Hindlimb muscle (tissue), 1 donor: ENCODE measurements at regions not wholly inside any gene's neighbourhood (a gene's known extent, or its start where the extent isn't known, plus 50 kb on each side); places are given as distances from the start of the nearest gene placed in this dataset.

Experiments
- DNase-seq: peaks from one replicate; pipeline ENCODE4 v3.0.0-alpha.2; 2013

DNA sequence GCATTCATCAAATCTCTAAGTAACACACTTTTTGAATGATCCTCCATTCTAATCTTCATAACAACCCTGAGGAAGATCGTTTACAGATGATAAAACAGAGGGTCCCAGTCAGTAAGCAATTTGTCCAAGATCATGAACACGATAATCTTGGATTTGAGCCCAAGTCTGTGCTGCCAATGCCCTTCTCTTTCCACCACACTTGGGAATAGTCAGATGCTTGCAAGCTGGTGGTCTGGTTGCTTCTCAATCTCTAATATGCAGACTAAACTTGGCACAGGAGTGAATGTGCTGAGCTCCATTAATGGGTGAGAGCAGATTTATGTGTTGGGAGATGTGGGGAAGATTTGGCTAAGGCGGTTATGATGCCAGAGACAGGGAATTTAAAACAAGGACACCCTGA is 430.6 kb upstream of the DAB1 start:
- no peak for DNase-seq

- DNase-seq = no peak
Observed at GRCh38 chr1:57850176-57850940, 426.5 kb upstream of the DAB1 start.

GRCh38 chr1:57848406-57848805 is 424.5 kb upstream of the DAB1 start:
- no peak for DNase-seq

- no peak for DNase-seq
Observed at GRCh38 chr1:57845041-57845440, 421.2 kb upstream of the DAB1 start.

- DNase-seq = no peak
Observed at GRCh38 chr1:57844382-57844980, 420.6 kb upstream of the DAB1 start.

DNA sequence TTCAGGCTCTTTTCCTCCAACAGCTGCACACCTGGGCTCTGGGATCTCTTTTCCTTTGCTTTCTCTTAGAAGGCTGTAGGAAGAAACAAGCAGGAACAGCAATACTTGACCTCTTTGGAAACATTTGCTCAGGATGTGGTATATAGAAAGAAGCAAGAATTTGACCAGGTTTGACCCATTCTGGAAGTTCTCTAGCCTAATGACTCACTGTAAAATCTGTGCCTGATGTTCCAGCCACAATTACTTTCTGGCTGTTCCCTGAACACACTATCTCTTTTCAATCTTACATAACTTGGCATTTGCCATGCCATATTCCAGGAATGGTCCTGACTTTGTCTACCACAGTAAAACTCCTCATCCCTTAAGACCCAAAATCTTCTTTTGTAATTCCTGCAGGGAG is 419.9 kb upstream of the DAB1 start:
- DNase-seq = no peak

DNA sequence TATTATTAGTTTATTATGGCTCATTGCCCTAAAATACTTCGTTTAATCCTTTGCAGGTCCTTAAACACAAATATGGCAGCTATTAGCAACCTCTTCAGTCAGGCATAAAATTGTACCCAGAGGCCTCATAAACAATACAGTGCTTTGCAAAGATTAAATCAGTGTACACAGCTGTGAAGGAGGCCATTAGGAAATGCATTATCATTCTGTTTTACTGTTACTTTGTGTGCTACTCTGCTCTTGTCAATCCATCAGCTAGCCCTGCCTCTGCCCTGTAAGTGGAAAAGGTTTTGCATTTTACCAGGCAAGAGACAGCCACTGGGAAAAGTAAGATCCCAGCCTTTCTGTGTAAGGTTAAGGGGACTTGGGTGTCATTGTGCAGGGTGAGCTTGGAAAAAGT is 415.7 kb upstream of the DAB1 start:
- no peak for DNase-seq

DNA sequence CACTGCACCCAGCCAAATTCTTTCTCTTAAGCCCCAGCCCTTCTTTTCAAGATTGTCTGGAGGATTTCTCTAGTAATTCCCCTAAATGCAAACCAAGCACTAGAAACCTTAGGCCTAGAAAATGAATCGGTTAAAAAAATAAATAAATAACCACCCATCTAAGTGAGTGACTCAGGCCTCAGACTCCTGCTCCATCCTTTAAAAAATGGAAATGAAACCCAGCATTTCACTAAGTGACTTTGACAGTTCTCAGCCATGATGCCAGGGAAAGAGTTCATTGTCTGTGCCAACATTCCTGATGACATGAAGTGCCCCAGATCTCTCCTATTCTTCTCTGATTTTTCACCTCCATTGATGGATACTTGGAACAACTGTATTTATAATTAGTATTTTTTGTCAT is 415.2 kb upstream of the DAB1 start:
- DNase-seq = no peak

DNA sequence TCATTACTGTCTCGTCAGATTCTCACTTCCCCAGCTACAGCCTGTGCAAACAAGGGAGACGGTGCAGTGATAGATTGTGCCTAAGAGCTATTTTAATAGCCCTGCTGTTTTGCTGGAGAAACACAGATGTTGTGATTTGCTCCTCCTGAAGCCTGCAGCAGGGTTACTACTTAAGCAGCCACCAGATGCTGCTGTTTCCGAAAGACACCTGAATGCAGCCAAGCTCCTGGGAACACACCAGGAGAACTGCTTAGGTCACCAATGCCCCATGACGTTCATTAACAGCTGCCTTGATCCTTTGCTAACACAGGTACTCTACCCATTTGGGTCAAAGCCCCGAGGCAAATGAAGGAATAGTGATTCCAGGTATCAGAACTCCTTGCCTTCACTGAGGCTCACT is 411.8 kb upstream of the DAB1 start:
- no peak for DNase-seq

DNA sequence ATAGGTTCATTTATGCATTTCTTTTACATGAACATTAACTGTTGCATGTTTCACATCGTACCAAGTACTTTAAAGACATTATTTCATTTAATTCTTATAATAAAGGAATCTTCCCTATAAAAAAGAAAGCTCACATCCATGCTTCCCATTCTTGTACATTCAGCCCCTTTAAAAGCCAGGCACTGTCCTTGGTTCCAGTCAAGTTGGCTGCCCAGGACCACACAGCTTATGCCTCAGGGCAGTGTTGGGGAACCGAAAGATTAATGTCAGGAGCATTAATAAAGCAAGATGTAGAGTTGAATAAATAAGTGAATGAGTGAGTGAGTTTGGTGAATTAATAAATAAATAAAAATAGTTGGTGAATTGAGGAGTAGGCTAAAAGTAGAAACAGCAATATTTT is 409.4 kb upstream of the DAB1 start:
- no peak for DNase-seq

- no peak for DNase-seq
Observed at GRCh38 chr1:57832612-57833011, 408.8 kb upstream of the DAB1 start.

GRCh38 chr1:57831624-57832023 is 407.8 kb upstream of the DAB1 start:
- no peak for DNase-seq

DNA sequence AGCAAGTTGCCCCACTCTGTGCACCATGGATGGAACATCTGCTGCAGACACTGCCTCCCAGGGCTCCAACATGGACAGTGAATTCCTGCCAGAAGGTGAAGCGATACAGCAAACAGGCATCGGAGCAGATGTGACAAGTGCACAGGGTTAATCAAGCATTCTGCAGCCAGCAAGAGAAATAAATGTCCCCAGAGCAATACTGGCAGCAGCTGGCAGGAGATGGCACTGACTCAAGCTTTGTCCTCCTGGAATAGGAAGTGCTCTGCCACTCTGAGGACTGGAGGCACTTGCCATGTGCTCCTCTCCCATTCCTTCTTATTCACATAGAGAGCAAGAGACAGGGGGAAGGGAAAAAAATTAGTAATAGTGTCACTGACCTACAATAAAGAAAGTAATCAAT is 402.7 kb upstream of the DAB1 start:
- DNase-seq = no peak

DNA sequence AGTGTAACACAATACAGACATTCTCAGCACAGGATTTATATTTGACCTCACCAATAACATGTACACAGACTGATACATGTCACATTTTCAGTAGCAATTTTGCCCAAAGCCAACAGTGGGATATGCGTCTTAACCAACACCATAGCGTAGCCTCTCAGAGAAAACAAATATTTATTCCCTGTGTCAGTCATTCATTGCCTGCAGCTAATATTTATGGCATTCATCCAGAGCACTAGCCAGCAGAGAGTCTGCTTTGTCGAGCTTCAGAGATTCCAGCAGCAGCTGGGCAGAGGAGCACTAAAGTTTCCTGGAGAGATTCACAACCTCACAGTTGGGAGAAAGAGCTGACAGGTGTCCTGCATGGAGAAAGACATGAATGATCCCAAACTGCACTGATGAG is 400.7 kb upstream of the DAB1 start:
- DNase-seq = no peak

- DNase-seq = no peak
Observed at GRCh38 chr1:57820356-57821095, 396.7 kb upstream of the DAB1 start.

GRCh38 chr1:57819893-57820292 is 396.0 kb upstream of the DAB1 start:
- DNase-seq = no peak

DNA sequence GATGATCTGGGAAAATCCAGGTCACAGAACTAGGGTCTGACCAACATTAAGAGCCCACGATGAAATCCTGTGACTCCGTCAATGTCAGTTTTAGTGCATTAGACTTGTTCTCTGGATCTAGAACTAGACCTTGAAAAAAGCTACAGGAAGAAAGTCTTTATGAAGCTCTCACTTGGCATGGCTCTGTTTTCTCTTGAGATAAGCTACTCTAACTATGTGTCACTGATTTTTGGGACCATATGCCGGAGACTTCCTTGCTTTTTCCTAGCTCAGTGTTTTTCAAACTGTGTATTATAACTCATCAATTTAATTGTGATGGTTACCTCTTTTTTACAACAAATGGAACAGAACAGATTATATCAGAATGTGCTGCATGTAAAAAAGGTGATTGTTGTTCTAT is 379.7 kb upstream of the DAB1 start:
- DNase-seq = no peak

DNA sequence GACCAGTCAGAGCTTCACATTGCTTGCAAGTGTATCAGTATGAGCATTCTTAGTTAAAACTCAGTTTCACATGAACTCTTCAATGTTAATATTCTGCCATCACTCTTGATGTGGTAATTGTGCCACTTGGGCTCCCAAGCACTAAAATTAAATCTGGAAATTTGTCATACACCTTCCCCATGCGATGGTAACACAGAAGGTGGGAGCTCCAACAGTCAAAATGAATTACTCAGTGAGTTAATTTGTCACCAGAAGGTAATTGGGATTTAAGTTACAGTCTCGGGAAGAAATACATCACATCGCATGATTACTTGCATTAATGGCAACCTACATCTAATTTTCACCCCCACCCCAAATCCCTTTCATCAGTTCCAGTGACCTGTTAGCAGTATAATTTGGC is 376.5 kb upstream of the DAB1 start:
- DNase-seq = no peak

DNA sequence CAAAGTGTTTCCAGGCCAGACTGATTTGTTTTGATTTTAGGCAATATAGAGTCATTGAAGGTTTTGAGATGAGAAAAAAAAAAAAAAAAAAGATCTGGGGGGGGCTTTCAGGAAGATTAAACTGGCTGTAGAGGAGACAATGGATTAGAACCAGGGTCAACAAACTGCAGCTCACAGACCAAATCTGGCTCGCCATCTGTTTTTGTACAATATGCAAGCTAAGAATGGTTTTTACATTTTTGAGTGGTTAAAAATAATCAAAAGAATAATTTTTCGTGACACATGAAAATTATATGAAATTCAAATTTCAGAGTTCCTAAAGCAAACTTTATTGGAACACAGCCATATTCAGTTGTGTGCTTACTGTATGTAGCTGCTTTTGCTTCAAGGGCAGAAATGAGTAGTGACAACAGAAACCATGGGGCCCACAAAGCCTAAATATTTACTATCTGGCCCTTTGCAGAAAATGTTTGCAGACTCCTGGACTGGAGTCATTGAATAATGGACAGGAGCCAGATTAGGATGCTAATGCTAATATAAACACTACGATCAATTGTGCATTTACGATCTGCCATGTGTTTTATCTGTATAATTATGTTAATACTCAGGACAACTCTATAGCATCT is 375.7 kb upstream of the DAB1 start:
- no peak for DNase-seq

- DNase-seq = no peak
Observed at GRCh38 chr1:57798543-57798942, 374.7 kb upstream of the DAB1 start.

DNA sequence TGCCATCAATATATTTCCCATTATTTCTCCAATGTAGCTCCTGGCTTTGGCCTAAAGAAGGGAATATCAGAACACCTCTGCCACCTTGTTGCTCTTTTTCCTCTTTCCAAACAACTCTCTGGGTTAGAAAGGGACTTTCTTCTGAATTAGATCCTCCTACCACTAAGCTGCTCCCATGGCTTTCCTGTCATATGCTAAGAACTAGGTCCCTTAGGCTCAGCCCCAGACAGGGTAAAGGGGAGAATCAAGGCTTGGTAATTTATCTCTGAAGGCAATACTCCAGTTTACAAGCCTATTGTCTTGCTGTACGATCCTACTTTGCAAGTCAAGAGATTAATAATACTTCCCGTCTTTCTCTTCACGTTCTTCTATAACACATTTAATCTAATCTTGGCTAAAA is 373.2 kb upstream of the DAB1 start:
- DNase-seq = no peak

DNA sequence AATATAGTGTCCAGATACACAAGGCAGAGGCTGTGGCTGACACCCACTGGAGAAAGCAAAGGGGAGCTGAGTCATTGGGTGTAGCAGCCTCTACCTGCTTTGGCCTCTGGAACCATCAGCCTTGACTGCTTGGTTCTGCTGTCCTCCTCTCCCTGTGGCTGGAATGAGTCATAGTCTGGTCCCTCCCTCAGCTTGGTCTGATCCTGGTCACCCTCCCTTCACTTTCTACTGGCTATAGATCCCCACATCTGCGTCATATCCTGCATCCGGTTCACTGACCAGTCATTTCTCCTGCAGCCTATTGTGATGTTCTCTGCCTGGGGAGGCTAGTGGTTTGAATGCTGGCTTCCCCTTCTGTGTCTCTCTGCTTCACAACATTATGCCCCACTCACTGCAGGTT is 372.8 kb upstream of the DAB1 start:
- DNase-seq = no peak

- DNase-seq = no peak
Observed at GRCh38 chr1:57795886-57796285, 372.0 kb upstream of the DAB1 start.

- DNase-seq = no peak
Observed at GRCh38 chr1:57794078-57794477, 370.2 kb upstream of the DAB1 start.
